Thyroid gland (tissue), 4 donors: ENCODE measurements at regions not wholly inside any gene's neighbourhood (a gene's known extent, or its start where the extent isn't known, plus 50 kb on each side); places are given as distances from the start of the nearest gene placed in this dataset.

Experiments used
- CTCF ChIP-seq, 6 experiments: fragments of 200-600 bp in 3 of 6; fragments of 450-650 bp in 3 of 6; sonication (generic) in 3 of 6; IDR thresholded peaks; one replicate each; pipeline ENCODE4 v1.5.1; 2016 to 2019; ENCODE audit warnings: antibody characterized with exemption in 6 of 6, mild to moderate bottlenecking in 2 of 6, inconsistent platforms in 1 of 6, moderate library complexity in 1 of 6
- POLR2A ChIP-seq, 2 donors: fragments of 450-650 bp; IDR thresholded peaks; one replicate each; pipeline ENCODE4 v1.6.1; 2017; ENCODE audit warnings: antibody characterized with exemption in 2 of 2, mild to moderate bottlenecking in 2 of 2, moderate library complexity in 1 of 2

GRCh38 chr11:25741886-25742285 is 590.0 kb upstream of the ANO3 start:
- no peak for TF ChIP-seq CTCF (IDR thresholded peaks at IDR 0.05)
- no peak for TF ChIP-seq POLR2A (IDR thresholded peaks at IDR 0.05)
